ENCODE measurements at regions not wholly inside any gene's neighbourhood (a gene's known extent, or its start where the extent isn't known, plus 50 kb on each side); places are given as distances from the start of the nearest gene placed in this dataset.

- Mint-ChIP-seq H3K4me3 (no peak overlapping the region), H3K27me3 (no peaks in the 10 kb centered on the region), H3K27ac (no peak overlapping the region), H3K36me3 (no peaks in the 10 kb centered on the region), H3K4me1 (no peaks in the 10 kb centered on the region), H3K9me3 (peaks cover 0 to 2% (median 0%) of the 10 kb centered on the region in 7 donors)
- H3K4me1 ChIP-seq (ENCODE audit: control insufficient read depth, insufficient read depth, low read length, poor library complexity, severe bottlenecking): no peaks in the 10 kb centered on the region
- H3K9me3 ChIP-seq (ENCODE audit: control insufficient read depth in 2 of 2, low read length in 2 of 2): no peaks in the 10 kb centered on the region
- ATAC-seq (ENCODE audit: low read depth in 2 of 2) (no peak), DNase-seq (no peak)
- H3K36me3 ChIP-seq (ENCODE audit: control insufficient read depth, insufficient read depth, low read length): no peaks in the 10 kb centered on the region
- H3K27me3 ChIP-seq (ENCODE audit: control insufficient read depth, insufficient read depth, low read length): no peaks in the 10 kb centered on the region
- no peak overlapping the region for H3K27ac ChIP-seq (ENCODE audit: insufficient read depth, low read length, poor library complexity, severe bottlenecking)
- H3K4me3 ChIP-seq (ENCODE audit: low read depth, low read length): no peak overlapping the region
Observed at GRCh38 chr11:109606256-109606655, 184.3 kb downstream of the C11orf87 start.

DNA sequence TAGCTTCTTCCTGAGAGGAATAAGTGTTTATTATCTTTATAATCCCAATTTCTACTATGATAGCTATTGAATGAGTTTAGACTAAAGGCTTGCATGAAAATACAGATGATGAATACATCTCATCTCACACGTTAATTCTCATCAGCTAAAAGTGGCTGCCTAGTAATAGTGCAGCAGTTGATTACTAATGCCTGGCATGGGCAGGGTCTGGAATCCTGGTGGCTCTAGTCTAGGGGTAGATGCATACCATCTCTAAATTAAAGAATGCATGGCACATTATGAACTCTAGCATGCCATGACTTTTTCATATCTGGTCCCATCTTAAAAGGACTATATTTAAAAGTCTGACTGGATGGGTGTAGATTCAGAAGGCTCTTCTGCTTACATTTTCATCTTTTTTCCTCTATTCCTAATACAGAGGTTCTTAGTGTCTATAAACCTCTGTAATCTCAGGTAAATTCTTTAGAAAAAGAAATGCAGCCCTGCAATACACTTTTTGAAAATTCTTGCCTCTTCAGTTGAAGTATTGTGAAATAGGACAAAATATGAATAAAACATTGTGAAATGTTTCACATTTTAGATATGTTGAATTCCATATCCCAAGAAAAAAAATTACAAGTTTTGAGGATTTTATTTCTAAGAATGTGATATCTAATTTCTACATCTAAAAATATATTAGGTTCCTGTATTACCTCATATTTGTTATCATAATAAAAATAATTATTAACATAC, 187.6 kb downstream of the C11orf87 start:
- no peaks in the 10 kb centered on the region for H3K27me3 ChIP-seq (ENCODE audit: control insufficient read depth, insufficient read depth, low read length)
- no peaks in the 10 kb centered on the region for H3K9me3 ChIP-seq (ENCODE audit: control insufficient read depth in 2 of 2, low read length in 2 of 2)
- H3K4me1 Mint-ChIP-seq: no peaks in the 10 kb centered on the region
- H3K27ac Mint-ChIP-seq: no peak overlapping the region
- H3K36me3 ChIP-seq (ENCODE audit: control insufficient read depth, insufficient read depth, low read length): no peaks in the 10 kb centered on the region
- no peak overlapping the region for H3K4me3 Mint-ChIP-seq
- H3K27me3 Mint-ChIP-seq: no peaks in the 10 kb centered on the region
- no peak for DNase-seq
- H3K9me3 Mint-ChIP-seq: peaks cover 0 to 7% (median 0%) of the 10 kb centered on the region in 7 donors
- no peaks in the 10 kb centered on the region for H3K36me3 Mint-ChIP-seq
- no peak for ATAC-seq (ENCODE audit: low read depth in 2 of 2)
- H3K4me1 ChIP-seq (ENCODE audit: control insufficient read depth, insufficient read depth, low read length, poor library complexity, severe bottlenecking): no peaks in the 10 kb centered on the region
- no peak overlapping the region for H3K27ac ChIP-seq (ENCODE audit: insufficient read depth, low read length, poor library complexity, severe bottlenecking)
- no peak overlapping the region for H3K4me3 ChIP-seq (ENCODE audit: low read depth, low read length)

GRCh38 chr11:109612496-109612895, 190.5 kb downstream of the C11orf87 start:
- Mint-ChIP-seq H3K27ac (no peak overlapping the region), H3K9me3 (peaks cover 0 to 7% (median 0%) of the 10 kb centered on the region in 7 donors), H3K27me3 (no peaks in the 10 kb centered on the region), H3K4me1 (no peaks in the 10 kb centered on the region), H3K36me3 (no peaks in the 10 kb centered on the region), H3K4me3 (no peak overlapping the region)
- no peak overlapping the region for H3K4me3 ChIP-seq (ENCODE audit: low read depth, low read length)
- DNase-seq: no peak
- H3K27ac ChIP-seq (ENCODE audit: insufficient read depth, low read length, poor library complexity, severe bottlenecking): no peak overlapping the region
- ATAC-seq (ENCODE audit: low read depth in 2 of 2): no peak
- no peaks in the 10 kb centered on the region for H3K27me3 ChIP-seq (ENCODE audit: control insufficient read depth, insufficient read depth, low read length)
- no peaks in the 10 kb centered on the region for H3K9me3 ChIP-seq (ENCODE audit: control insufficient read depth in 2 of 2, low read length in 2 of 2)
- H3K4me1 ChIP-seq (ENCODE audit: control insufficient read depth, insufficient read depth, low read length, poor library complexity, severe bottlenecking): no peaks in the 10 kb centered on the region
- H3K36me3 ChIP-seq (ENCODE audit: control insufficient read depth, insufficient read depth, low read length): no peaks in the 10 kb centered on the region

- H3K27me3 Mint-ChIP-seq: no peaks in the 10 kb centered on the region
- no peak overlapping the region for H3K4me3 Mint-ChIP-seq
- Histone ChIP-seq H3K4me3 (ENCODE audit: low read depth, low read length) (no peak overlapping the region), H3K27ac (ENCODE audit: insufficient read depth, low read length, poor library complexity, severe bottlenecking) (no peak overlapping the region), H3K27me3 (ENCODE audit: control insufficient read depth, insufficient read depth, low read length) (no peaks in the 10 kb centered on the region), H3K4me1 (ENCODE audit: control insufficient read depth, insufficient read depth, low read length, poor library complexity, severe bottlenecking) (no peaks in the 10 kb centered on the region), H3K36me3 (ENCODE audit: control insufficient read depth, insufficient read depth, low read length) (no peaks in the 10 kb centered on the region), H3K9me3 (ENCODE audit: control insufficient read depth in 2 of 2, low read length in 2 of 2) (no peaks in the 10 kb centered on the region)
- peaks cover 0 to 14% (median 4%) of the 10 kb centered on the region in 7 donors for H3K9me3 Mint-ChIP-seq
- DNase-seq (no peak), ATAC-seq (ENCODE audit: low read depth in 2 of 2) (no peak)
- no peak overlapping the region for H3K27ac Mint-ChIP-seq
- H3K4me1 Mint-ChIP-seq: no peaks in the 10 kb centered on the region
- H3K36me3 Mint-ChIP-seq: no peaks in the 10 kb centered on the region
Observed at GRCh38 chr11:109619498-109619897, 197.5 kb downstream of the C11orf87 start.

- Histone ChIP-seq H3K4me1 (ENCODE audit: control insufficient read depth, insufficient read depth, low read length, poor library complexity, severe bottlenecking) (no peaks in the 10 kb centered on the region), H3K27ac (ENCODE audit: insufficient read depth, low read length, poor library complexity, severe bottlenecking) (no peak overlapping the region), H3K36me3 (ENCODE audit: control insufficient read depth, insufficient read depth, low read length) (no peaks in the 10 kb centered on the region), H3K4me3 (ENCODE audit: low read depth, low read length) (no peak overlapping the region), H3K27me3 (ENCODE audit: control insufficient read depth, insufficient read depth, low read length) (no peaks in the 10 kb centered on the region), H3K9me3 (ENCODE audit: control insufficient read depth in 2 of 2, low read length in 2 of 2) (no peaks in the 10 kb centered on the region)
- Mint-ChIP-seq H3K4me3 (no peak overlapping the region), H3K27ac (no peak overlapping the region), H3K4me1 (no peaks in the 10 kb centered on the region), H3K27me3 (no peaks in the 10 kb centered on the region), H3K36me3 (no peaks in the 10 kb centered on the region), H3K9me3 (peaks cover 0 to 13% (median 3%) of the 10 kb centered on the region in 7 donors)
- ATAC-seq (ENCODE audit: low read depth in 2 of 2) (no peak), DNase-seq (no peak)
Observed at GRCh38 chr11:109629734-109630133, 207.7 kb downstream of the C11orf87 start.

DNA sequence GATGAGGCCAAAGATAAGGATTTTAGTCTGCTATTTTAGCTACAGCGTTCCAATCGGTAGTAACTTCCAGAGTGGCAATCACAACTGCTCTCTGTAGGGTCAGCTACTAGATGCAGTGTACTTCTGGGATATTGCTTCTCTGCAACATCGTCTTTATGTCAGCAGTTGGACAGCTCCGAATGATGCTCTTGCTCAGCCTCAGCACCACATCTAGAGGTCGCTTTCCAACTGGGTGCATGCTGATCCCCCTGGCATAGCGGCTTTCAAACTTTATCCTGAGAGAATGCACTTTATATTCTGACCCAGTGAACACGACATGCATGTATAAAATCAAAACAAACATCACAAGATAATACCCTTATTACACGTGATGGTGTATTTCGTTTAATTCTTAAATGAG, 219.6 kb downstream of the C11orf87 start:
- no peak overlapping the region for H3K27ac Mint-ChIP-seq
- Histone ChIP-seq H3K36me3 (ENCODE audit: control insufficient read depth, insufficient read depth, low read length) (no peaks in the 10 kb centered on the region), H3K4me3 (ENCODE audit: low read depth, low read length) (no peak overlapping the region), H3K27ac (ENCODE audit: insufficient read depth, low read length, poor library complexity, severe bottlenecking) (no peak overlapping the region), H3K9me3 (ENCODE audit: control insufficient read depth in 2 of 2, low read length in 2 of 2) (no peaks in the 10 kb centered on the region), H3K4me1 (ENCODE audit: control insufficient read depth, insufficient read depth, low read length, poor library complexity, severe bottlenecking) (no peaks in the 10 kb centered on the region), H3K27me3 (ENCODE audit: control insufficient read depth, insufficient read depth, low read length) (no peaks in the 10 kb centered on the region)
- no peaks in the 10 kb centered on the region for H3K36me3 Mint-ChIP-seq
- no peaks in the 10 kb centered on the region for H3K4me1 Mint-ChIP-seq
- no peaks in the 10 kb centered on the region for H3K27me3 Mint-ChIP-seq
- DNase-seq: peak in 1 of 3 donors; percentile 0
- H3K4me3 Mint-ChIP-seq: no peak overlapping the region
- no peak for ATAC-seq (ENCODE audit: low read depth in 2 of 2)
- peaks cover 0 to 3% (median 0%) of the 10 kb centered on the region in 7 donors for H3K9me3 Mint-ChIP-seq

GRCh38 chr11:109644152-109644551, 222.2 kb downstream of the C11orf87 start:
- H3K9me3 Mint-ChIP-seq: peaks cover 0 to 1% (median 0%) of the 10 kb centered on the region in 7 donors
- H3K27ac Mint-ChIP-seq: no peak overlapping the region
- Histone ChIP-seq H3K36me3 (ENCODE audit: control insufficient read depth, insufficient read depth, low read length) (no peaks in the 10 kb centered on the region), H3K4me1 (ENCODE audit: control insufficient read depth, insufficient read depth, low read length, poor library complexity, severe bottlenecking) (no peaks in the 10 kb centered on the region), H3K27me3 (ENCODE audit: control insufficient read depth, insufficient read depth, low read length) (no peaks in the 10 kb centered on the region), H3K4me3 (ENCODE audit: low read depth, low read length) (no peak overlapping the region), H3K9me3 (ENCODE audit: control insufficient read depth in 2 of 2, low read length in 2 of 2) (no peaks in the 10 kb centered on the region), H3K27ac (ENCODE audit: insufficient read depth, low read length, poor library complexity, severe bottlenecking) (no peak overlapping the region)
- H3K4me3 Mint-ChIP-seq: no peak overlapping the region
- no peaks in the 10 kb centered on the region for H3K27me3 Mint-ChIP-seq
- H3K36me3 Mint-ChIP-seq: no peaks in the 10 kb centered on the region
- ATAC-seq (ENCODE audit: low read depth in 2 of 2) (no peak), DNase-seq (no peak)
- H3K4me1 Mint-ChIP-seq: no peaks in the 10 kb centered on the region

- Mint-ChIP-seq H3K4me1 (no peaks in the 10 kb centered on the region), H3K36me3 (no peaks in the 10 kb centered on the region), H3K27ac (no peak overlapping the region), H3K9me3 (peaks cover 0 to 4% (median 0%) of the 10 kb centered on the region in 7 donors), H3K4me3 (no peak overlapping the region), H3K27me3 (no peaks in the 10 kb centered on the region)
- DNase-seq: no peak
- H3K4me1 ChIP-seq (ENCODE audit: control insufficient read depth, insufficient read depth, low read length, poor library complexity, severe bottlenecking): no peaks in the 10 kb centered on the region
- no peaks in the 10 kb centered on the region for H3K36me3 ChIP-seq (ENCODE audit: control insufficient read depth, insufficient read depth, low read length)
- H3K27me3 ChIP-seq (ENCODE audit: control insufficient read depth, insufficient read depth, low read length): no peaks in the 10 kb centered on the region
- no peak overlapping the region for H3K4me3 ChIP-seq (ENCODE audit: low read depth, low read length)
- no peak overlapping the region for H3K27ac ChIP-seq (ENCODE audit: insufficient read depth, low read length, poor library complexity, severe bottlenecking)
- ATAC-seq (ENCODE audit: low read depth in 2 of 2): no peak
- H3K9me3 ChIP-seq (ENCODE audit: control insufficient read depth in 2 of 2, low read length in 2 of 2): no peaks in the 10 kb centered on the region
Observed at GRCh38 chr11:109648804-109649203, 226.8 kb downstream of the C11orf87 start.

All from CD4-positive, CD25-positive, alpha-beta regulatory T cell (primary cell).